Mesenchymal stem cell (in vitro differentiated cells and primary cell): ENCODE measurements at regions not wholly inside any gene's neighbourhood (a gene's known extent, or its start where the extent isn't known, plus 50 kb on each side); places are given as distances from the start of the nearest gene placed in this dataset.

Source experiments
- DNase-seq: peaks from one replicate; pipeline ENCODE4 v3.0.0-alpha.2; 2013
- H2AFZ ChIP-seq: one replicate; pipeline ENCODE4 v1.6.1; 2013; ENCODE audit warnings: low read depth, mild to moderate bottlenecking, control low read depth, inconsistent platforms, low read length, moderate library complexity
- H2AK5ac ChIP-seq: 2 replicates; pipeline ENCODE4 v1.6.1; 2013; ENCODE audit warnings: low read length, moderate library complexity, mild to moderate bottlenecking, inconsistent platforms; ENCODE audit not compliant: severe bottlenecking
- H2BK120ac ChIP-seq: one replicate; pipeline ENCODE4 v1.6.1; 2013; ENCODE audit warnings: low read depth, mild to moderate bottlenecking, inconsistent platforms, low read length, moderate library complexity
- H2BK12ac ChIP-seq, 2 experiments: one replicate each; pipeline ENCODE4 v1.6.1; 2013; ENCODE audit warnings: inconsistent platforms in 2 of 2, low read length in 2 of 2, mild to moderate bottlenecking in 2 of 2, moderate library complexity in 2 of 2, control low read depth in 1 of 2
- H2BK15ac ChIP-seq: one replicate; pipeline ENCODE4 v1.6.1; 2013; ENCODE audit warnings: mild to moderate bottlenecking, low read depth, inconsistent platforms; ENCODE audit not compliant: poor library complexity, severe bottlenecking
- H2BK5ac ChIP-seq: 2 replicates; pipeline ENCODE4 v1.6.1; 2013; ENCODE audit warnings: low read depth, mild to moderate bottlenecking, low read length, control low read depth, inconsistent platforms; ENCODE audit not compliant: poor library complexity, severe bottlenecking
- H3K14ac ChIP-seq, 2 experiments: one replicate each; pipeline ENCODE4 v1.6.1; 2013; ENCODE audit warnings: inconsistent platforms in 2 of 2, low read length in 2 of 2, control low read depth in 1 of 2, mild to moderate bottlenecking in 1 of 2, moderate library complexity in 1 of 2
- H3K18ac ChIP-seq, 2 experiments: one replicate each; pipeline ENCODE4 v1.6.1; 2013; ENCODE audit warnings: inconsistent platforms in 2 of 2, low read length in 2 of 2, control low read depth in 1 of 2, low read depth in 1 of 2, mild to moderate bottlenecking in 1 of 2
- H3K23ac ChIP-seq, 2 experiments: one replicate each; pipeline ENCODE4 v1.6.1; 2013; ENCODE audit warnings: inconsistent platforms in 2 of 2, low read length in 2 of 2, mild to moderate bottlenecking in 2 of 2, moderate library complexity in 2 of 2, control low read depth in 1 of 2
- H3K27ac ChIP-seq: 2 replicates; pipeline ENCODE4 v1.5.1; 2013; ENCODE audit warnings: mild to moderate bottlenecking, moderate library complexity, low read length, control low read depth, inconsistent platforms; ENCODE audit not compliant: poor library complexity, severe bottlenecking
- H3K27me3 ChIP-seq, 2 experiments: 2 replicates each; pipeline versions ENCODE4 v1.6.1 to v1.7.0; 2013; ENCODE audit warnings: low read length in 2 of 2, mild to moderate bottlenecking in 2 of 2, moderate library complexity in 2 of 2, control low read depth in 1 of 2, inconsistent platforms in 1 of 2; ENCODE audit not compliant: control insufficient read depth in 1 of 2, insufficient read depth in 1 of 2
- H3K36me3 ChIP-seq, 2 experiments: 2 replicates each; pipeline versions ENCODE4 v1.6.1 to v1.7.0; 2013; ENCODE audit warnings: low read length in 2 of 2, control low read depth in 1 of 2, inconsistent platforms in 1 of 2, low read depth in 1 of 2, mild to moderate bottlenecking in 1 of 2; ENCODE audit not compliant: insufficient read depth in 2 of 2, control insufficient read depth in 1 of 2
- H3K4ac ChIP-seq, 2 experiments: one replicate each; pipeline ENCODE4 v1.6.1; 2013; ENCODE audit warnings: inconsistent platforms in 2 of 2, low read length in 2 of 2, mild to moderate bottlenecking in 2 of 2, moderate library complexity in 2 of 2, control low read depth in 1 of 2, low read depth in 1 of 2
- H3K4me1 ChIP-seq: 2 replicates; pipeline ENCODE4 v1.6.1; 2013; ENCODE audit warnings: low read depth, low read length, control low read depth; ENCODE audit not compliant: control insufficient read depth, insufficient read depth
- H3K4me2 ChIP-seq: 2 replicates; pipeline ENCODE4 v1.6.1; 2013; ENCODE audit warnings: low read length, mild to moderate bottlenecking, inconsistent platforms; ENCODE audit not compliant: poor library complexity, severe bottlenecking
- H3K4me3 ChIP-seq, 2 experiments: 2 replicates each; pipeline versions ENCODE4 v1.5.1 to v1.7.0; 2013; ENCODE audit warnings: low read length in 2 of 2, mild to moderate bottlenecking in 2 of 2, control low read depth in 1 of 2, low read depth in 1 of 2; ENCODE audit not compliant: insufficient read depth in 1 of 2
- H3K79me1 ChIP-seq: replicated peaks from 2 replicates; pipeline ENCODE4 v1.6.1; 2013; ENCODE audit warnings: mild to moderate bottlenecking, control low read depth, low read length, inconsistent platforms; ENCODE audit not compliant: poor library complexity, severe bottlenecking
- H3K9ac ChIP-seq: 2 replicates; pipeline ENCODE4 v1.7.0; 2013; ENCODE audit warnings: mild to moderate bottlenecking, low read length, moderate library complexity
- H3K9me3 ChIP-seq: 2 replicates; pipeline ENCODE4 v1.7.0; 2013; ENCODE audit warnings: mild to moderate bottlenecking, low read length; ENCODE audit not compliant: control insufficient read depth
- H4K8ac ChIP-seq: one replicate; pipeline ENCODE4 v1.6.1; 2013; ENCODE audit warnings: inconsistent platforms, mild to moderate bottlenecking, low read length, moderate library complexity
- H4K91ac ChIP-seq: one replicate; pipeline ENCODE4 v1.6.1; 2013; ENCODE audit warnings: mild to moderate bottlenecking, low read length, inconsistent platforms
- WGBS: methylation state at CpG from one replicate; pipeline ENCODE4 v1.1.7; 2013; ENCODE audit warnings: mixed read lengths; 5-methylcytosine and 5-hydroxymethylcytosine counted together

- Histone ChIP-seq H2BK15ac (no peak overlapping the region), H3K9me3 (no peaks in the 10 kb centered on the region), H2BK5ac (peak overlapping the region; percentile 38), H3K4me3 (no peak overlapping the region), H3K36me3 (no peaks in the 10 kb centered on the region), H2BK12ac (no peak overlapping the region), H4K8ac (no peak overlapping the region), H3K4ac (no peak overlapping the region), H3K27me3 (no peaks in the 10 kb centered on the region), H2AFZ (no peak overlapping the region), H3K14ac (no peak overlapping the region), H2BK120ac (no peak overlapping the region), H3K9ac (no peak overlapping the region), H3K18ac (no peak overlapping the region), H3K23ac (no peak overlapping the region), H3K4me1 (peaks cover 3% of the 10 kb centered on the region), H3K27ac (peak overlapping the region; percentile 86), H3K4me2 (no peak overlapping the region), H3K79me1 (no peaks in the 10 kb centered on the region), H2AK5ac (peak overlapping the region; percentile 93), H4K91ac (no peak overlapping the region)
- peak; percentile 43 for DNase-seq
- WGBS, result 62% methylated on average over 6 of the region's 6 CpGs
Observed at GRCh38 chr13:63209330-63210017, 1793.8 kb upstream of the PCDH20 start.

GRCh38 chr13:63208826-63209225, 1793.2 kb upstream of the PCDH20 start:
- Histone ChIP-seq H3K4me2 (no peak overlapping the region), H2AFZ (no peak overlapping the region), H3K9me3 (no peaks in the 10 kb centered on the region), H3K36me3 (no peaks in the 10 kb centered on the region), H2BK5ac (peak overlapping the region; percentile 14), H4K8ac (no peak overlapping the region), H3K14ac (no peak overlapping the region), H3K4me1 (peaks cover 3% of the 10 kb centered on the region), H2AK5ac (peak overlapping the region; percentile 93), H2BK15ac (no peak overlapping the region), H3K79me1 (no peaks in the 10 kb centered on the region), H3K23ac (no peak overlapping the region), H3K18ac (no peak overlapping the region), H2BK120ac (no peak overlapping the region), H3K27me3 (no peaks in the 10 kb centered on the region), H2BK12ac (no peak overlapping the region), H3K4ac (no peak overlapping the region), H3K9ac (no peak overlapping the region), H3K4me3 (no peak overlapping the region), H3K27ac (peak overlapping the region; percentile 86), H4K91ac (no peak overlapping the region)
- 94% methylated on average over 2 of the region's 3 CpGs for WGBS
- peak; percentile 28 for DNase-seq

GRCh38 chr13:63206461-63206860, 1790.8 kb upstream of the PCDH20 start:
- H3K23ac ChIP-seq, result no peak overlapping the region
- H3K9me3 ChIP-seq, result no peaks in the 10 kb centered on the region
- WGBS, result no CpG with 5 or more reads among the region's 1 CpG

GRCh38 chr13:63201493-63201892, 1785.8 kb upstream of the PCDH20 start:
- no peak overlapping the region for H3K14ac ChIP-seq
- DNase-seq, result no peak
- H3K4me3 ChIP-seq, result no peak overlapping the region
- H4K8ac ChIP-seq, result no peak overlapping the region
- no peak overlapping the region for H2AK5ac ChIP-seq
- H3K23ac ChIP-seq, result no peak overlapping the region
- no peaks in the 10 kb centered on the region for H3K9me3 ChIP-seq
- no peaks in the 10 kb centered on the region for H3K4me1 ChIP-seq
- no peaks in the 10 kb centered on the region for H3K36me3 ChIP-seq
- H2AFZ ChIP-seq, result no peak overlapping the region
- no peak overlapping the region for H2BK120ac ChIP-seq
- H2BK15ac ChIP-seq, result no peak overlapping the region
- H4K91ac ChIP-seq, result no peak overlapping the region
- H2BK12ac ChIP-seq, result no peak overlapping the region
- peak overlapping the region; percentile 31 for H2BK5ac ChIP-seq
- H3K18ac ChIP-seq, result no peak overlapping the region
- H3K27me3 ChIP-seq, result no peaks in the 10 kb centered on the region
- 67% methylated on average over 1 of the region's 1 CpG for WGBS
- no peak overlapping the region for H3K9ac ChIP-seq
- H3K27ac ChIP-seq, result no peak overlapping the region
- H3K4ac ChIP-seq, result no peak overlapping the region
- no peak overlapping the region for H3K4me2 ChIP-seq
- no peaks in the 10 kb centered on the region for H3K79me1 ChIP-seq

More at GRCh38 chr13:63206461-63206860, 1790.8 kb upstream of the PCDH20 start:
- no peak overlapping the region for H3K27ac ChIP-seq
- H3K4me2 ChIP-seq, result no peak overlapping the region
- H2AFZ ChIP-seq, result no peak overlapping the region
- no peaks in the 10 kb centered on the region for H3K27me3 ChIP-seq
- DNase-seq, result no peak
- H3K14ac ChIP-seq, result no peak overlapping the region
- H2BK5ac ChIP-seq, result no peak overlapping the region
- H3K36me3 ChIP-seq, result no peaks in the 10 kb centered on the region
- H2BK120ac ChIP-seq, result no peak overlapping the region
- H3K79me1 ChIP-seq, result no peaks in the 10 kb centered on the region
- H2AK5ac ChIP-seq, result no peak overlapping the region
- no peak overlapping the region for H3K9ac ChIP-seq
- no peak overlapping the region for H3K4me3 ChIP-seq
- no peak overlapping the region for H3K4ac ChIP-seq
- no peak overlapping the region for H3K18ac ChIP-seq
- no peak overlapping the region for H4K8ac ChIP-seq
- no peak overlapping the region for H2BK12ac ChIP-seq
- peaks cover 3% of the 10 kb centered on the region for H3K4me1 ChIP-seq
- no peak overlapping the region for H2BK15ac ChIP-seq
- no peak overlapping the region for H4K91ac ChIP-seq
